H1 (cell line): ENCODE measurements at regions not wholly inside any gene's neighbourhood (a gene's known extent, or its start where the extent isn't known, plus 50 kb on each side); places are given as distances from the start of the nearest gene placed in this dataset.

Experiments used
- CTCF ChIA-PET: fragments of 300-600 bp; sonication (Branson Sonifier 250); formaldehyde crosslinking; loops from one replicate; lab custom pipeline; 2021; ENCODE audit not compliant: partially characterized antibody; lab: Charles Lee
- POLR2A ChIA-PET: fragments of 300-600 bp; sonication (Branson Sonifier 250); formaldehyde crosslinking; loops from one replicate; lab custom pipeline; 2021; ENCODE audit warnings: inconsistent platforms; ENCODE audit not compliant: partially characterized antibody; lab: Charles Lee
- DNase-seq, 2 experiments: peaks; one replicate each; pipeline versions ENCODE4 v3.0.0 to v3.0.0-alpha.2; 2010 to 2022; ENCODE audit warnings: low spot score in 2 of 2, low read depth in 1 of 2, mixed read lengths in 1 of 2
- FAIRE-seq: peaks from 2 replicates; lab custom pipeline; 2011; peaks lifted over from hg19 to GRCh38; lab: Jason Lieb, UNC
- H2AFZ ChIP-seq: 2 replicates; pipeline ENCODE4 v1.8.1; 2012; ENCODE audit warnings: low read length, inconsistent platforms
- H2AK5ac ChIP-seq: 2 replicates; pipeline ENCODE4 v1.6.1; 2013; ENCODE audit warnings: low read depth, low read length
- H2BK120ac ChIP-seq: replicated peaks from 2 replicates; pipeline ENCODE3; 2013; ENCODE audit warnings: low read depth, low read length, inconsistent platforms
- H2BK12ac ChIP-seq: 2 replicates; pipeline ENCODE4 v1.6.1; 2013; ENCODE audit warnings: low read depth, low read length
- H2BK15ac ChIP-seq: 2 replicates; pipeline ENCODE4 v1.6.1; 2013; ENCODE audit warnings: low read length
- H2BK20ac ChIP-seq: 2 replicates; pipeline ENCODE4 v1.6.1; 2013; ENCODE audit warnings: low read length
- H2BK5ac ChIP-seq: 2 replicates; pipeline ENCODE4 v1.6.1; 2013; ENCODE audit warnings: low read depth, low read length
- H3K14ac ChIP-seq: 2 replicates; pipeline ENCODE4 v1.6.1; 2013; ENCODE audit warnings: inconsistent platforms; ENCODE audit not compliant: insufficient read length
- H3K18ac ChIP-seq: 2 replicates; pipeline ENCODE4 v1.6.1; 2013; ENCODE audit warnings: low read length; ENCODE audit errors: extremely low read depth
- H3K23ac ChIP-seq: 2 replicates; pipeline ENCODE4 v1.6.1; 2013; ENCODE audit warnings: inconsistent platforms; ENCODE audit not compliant: insufficient read length
- H3K23me2 ChIP-seq: 2 replicates; pipeline ENCODE4 v1.6.1; 2013; ENCODE audit warnings: low read depth, low read length
- H3K27ac ChIP-seq: 2 replicates; pipeline ENCODE4 v1.6.1; 2011; ENCODE audit warnings: low read depth, low read length, inconsistent platforms
- H3K27me3 ChIP-seq, 4 experiments: replicated peaks in 1 of 4; 1 replicate in 1 of 4; 2 replicates in 3 of 4; pipeline versions ENCODE4 v1.6.1 to v1.8.1; 2011 to 2013; ENCODE audit warnings: low read length in 3 of 4, mild to moderate bottlenecking in 3 of 4, inconsistent platforms in 2 of 4, mixed read lengths in 2 of 4, moderate library complexity in 1 of 4; ENCODE audit not compliant: control insufficient read depth in 3 of 4, insufficient read depth in 3 of 4; ENCODE audit errors: extremely low read depth in 1 of 4
- H3K36me3 ChIP-seq, 4 experiments: 2 replicates each; pipeline versions ENCODE4 v1.6.1 to v1.8.1; 2011 to 2013; ENCODE audit warnings: mild to moderate bottlenecking in 4 of 4, low read length in 3 of 4, moderate library complexity in 2 of 4, control low read depth in 1 of 4, inconsistent platforms in 1 of 4; ENCODE audit not compliant: insufficient read depth in 4 of 4, control insufficient read depth in 2 of 4
- H3K4ac ChIP-seq: replicated peaks from 2 replicates; pipeline ENCODE3; 2013; ENCODE audit warnings: low read length, low read depth, mixed read lengths, inconsistent platforms; ENCODE audit not compliant: insufficient read length
- H3K4me1 ChIP-seq, 4 experiments: replicated peaks in 1 of 4; 1 replicate in 1 of 4; 2 replicates in 3 of 4; pipeline versions ENCODE4 v1.6.1 to v1.8.1; 2011 to 2013; ENCODE audit warnings: low read length in 3 of 4, inconsistent platforms in 2 of 4, mixed read lengths in 1 of 4; ENCODE audit not compliant: insufficient read depth in 4 of 4, control insufficient read depth in 3 of 4
- H3K4me2 ChIP-seq, 2 experiments: 2 replicates each; pipeline versions ENCODE4 v1.6.1 to v1.8.1; 2011 to 2013; ENCODE audit warnings: low read depth in 2 of 2, low read length in 2 of 2, control low read depth in 1 of 2, inconsistent platforms in 1 of 2, mild to moderate bottlenecking in 1 of 2; ENCODE audit not compliant: insufficient read depth in 1 of 2
- H3K4me3 ChIP-seq, 4 experiments: fragments of 200-600, 300-600 bp in 1 of 4; sonication (generic), shearing (Covaris generic), sonication (Bioruptor Twin) in 1 of 4; 2 replicates each; pipeline versions ENCODE4 v1.5.1 to v1.8.1; 2011 to 2016; ENCODE audit warnings: low read length in 4 of 4, low read depth in 3 of 4, control low read depth in 2 of 4, inconsistent platforms in 2 of 4, mild to moderate bottlenecking in 2 of 4, mixed read lengths in 1 of 4, moderate library complexity in 1 of 4; ENCODE audit not compliant: insufficient read depth in 2 of 4; ENCODE audit errors: extremely low read depth in 1 of 4
- H3K56ac ChIP-seq: replicated peaks from 2 replicates; pipeline ENCODE3; 2013; ENCODE audit warnings: low read depth, mild to moderate bottlenecking, mixed read lengths, low read length, inconsistent platforms; ENCODE audit not compliant: insufficient read length
- H3K79me1 ChIP-seq: 2 replicates; pipeline ENCODE4 v1.6.1; 2013; ENCODE audit warnings: low read depth, low read length, control low read depth
- H3K79me2 ChIP-seq, 2 experiments: 2 replicates each; pipeline versions ENCODE4 v1.6.1 to v1.8.1; 2012 to 2013; ENCODE audit warnings: low read length in 2 of 2, mild to moderate bottlenecking in 2 of 2, inconsistent platforms in 1 of 2; ENCODE audit not compliant: insufficient read depth in 2 of 2, control insufficient read depth in 1 of 2
- H3K9ac ChIP-seq, 4 experiments: replicated peaks in 1 of 4; 1 replicate in 1 of 4; 2 replicates in 3 of 4; pipeline versions ENCODE4 v1.6.1 to v1.8.1; 2011 to 2013; ENCODE audit warnings: low read depth in 3 of 4, low read length in 3 of 4, control low read depth in 2 of 4, mild to moderate bottlenecking in 2 of 4, moderate library complexity in 2 of 4, inconsistent platforms in 1 of 4; ENCODE audit errors: extremely low read depth in 1 of 4
- H3K9me3 ChIP-seq, 2 experiments: 2 replicates each; pipeline versions ENCODE4 v1.6.1 to v1.8.1; 2012 to 2013; ENCODE audit warnings: mild to moderate bottlenecking in 2 of 2, moderate library complexity in 2 of 2, control low read depth in 1 of 2, inconsistent platforms in 1 of 2, low read depth in 1 of 2, low read length in 1 of 2, mixed read lengths in 1 of 2; ENCODE audit not compliant: insufficient read depth in 2 of 2
- H4K20me1 ChIP-seq, 2 experiments: replicated peaks in 1 of 2; 2 replicates each; pipeline versions ENCODE3 to v1.8.1; 2011 to 2013; ENCODE audit warnings: inconsistent platforms in 2 of 2, low read length in 2 of 2, mild to moderate bottlenecking in 1 of 2; ENCODE audit not compliant: insufficient read depth in 2 of 2, control insufficient read depth in 1 of 2
- H4K5ac ChIP-seq: 2 replicates; pipeline ENCODE4 v1.6.1; 2013; ENCODE audit warnings: low read length, low read depth, mixed read lengths, inconsistent platforms; ENCODE audit not compliant: insufficient read length
- H4K8ac ChIP-seq: 2 replicates; pipeline ENCODE4 v1.8.0; 2013; ENCODE audit warnings: mild to moderate bottlenecking, moderate library complexity, low read length, inconsistent platforms; ENCODE audit not compliant: insufficient read depth; ENCODE audit errors: extremely low read depth
- H4K91ac ChIP-seq: replicated peaks from 2 replicates; pipeline ENCODE3; 2013; ENCODE audit warnings: low read length, mixed read lengths, inconsistent platforms; ENCODE audit not compliant: insufficient read length
- EZH2 ChIP-seq: fragments of 200-600 bp; sonication (generic); IDR thresholded peaks from 2 replicates; pipeline ENCODE4 v1.7.1; 2012; ENCODE audit warnings: low read depth, mild to moderate bottlenecking, moderate library complexity, low read length, inconsistent platforms; ENCODE audit not compliant: severe bottlenecking
- GTF2F1 ChIP-seq: IDR thresholded peaks from 2 replicates; pipeline ENCODE4 v1.6.1; 2012; ENCODE audit warnings: low read depth, low read length, improper control_type of control experiment, borderline replicate concordance
- HDAC2 ChIP-seq, 2 experiments: fragments of 300-600 bp in 1 of 2; sonication (generic) in 1 of 2; IDR thresholded peaks; 2 replicates each; pipeline ENCODE4 v1.6.1; 2011 to 2012; ENCODE audit warnings: low read depth in 2 of 2, low read length in 2 of 2, mild to moderate bottlenecking in 2 of 2, moderate library complexity in 2 of 2, borderline replicate concordance in 1 of 2, inconsistent platforms in 1 of 2
- JUND ChIP-seq: IDR thresholded peaks from 2 replicates; pipeline ENCODE4 v1.6.1; 2011; ENCODE audit warnings: mild to moderate bottlenecking, improper control_type of control experiment, low read length
- NANOG ChIP-seq: IDR thresholded peaks from 2 replicates; pipeline ENCODE4 v1.6.1; 2011; ENCODE audit warnings: low read length, low read depth, mild to moderate bottlenecking, inconsistent platforms; ENCODE audit not compliant: insufficient read depth, poor library complexity, severe bottlenecking
- NRF1 ChIP-seq: IDR thresholded peaks from 2 replicates; pipeline ENCODE4 v1.6.1; 2011; ENCODE audit warnings: mild to moderate bottlenecking, low read depth, low read length, improper control_type of control experiment
- RNF2 ChIP-seq: fragments of 200-900, 300-1000 bp; sonication (generic); IDR thresholded peaks from 2 replicates; pipeline ENCODE4 v1.7.1; 2016; ENCODE audit warnings: borderline replicate concordance, low read depth, mild to moderate bottlenecking, antibody characterized with exemption, low read length; ENCODE audit not compliant: poor library complexity, severe bottlenecking; ENCODE audit errors: missing control alignments
- SAP30 ChIP-seq: fragments of 300-600 bp; sonication (generic); IDR thresholded peaks from 2 replicates; pipeline ENCODE4 v1.7.1; 2012; ENCODE audit warnings: low read length, moderate library complexity, mild to moderate bottlenecking, inconsistent platforms; ENCODE audit not compliant: insufficient read depth, insufficient replicate concordance
- SIN3A ChIP-seq, 2 experiments: IDR thresholded peaks in 1 of 2; conservative IDR thresholded peaks in 1 of 2; 2 replicates each; pipeline ENCODE4 v1.6.1; 2011 to 2012; ENCODE audit warnings: low read length in 2 of 2, improper control_type of control experiment in 1 of 2, low read depth in 1 of 2, mild to moderate bottlenecking in 1 of 2
- SP1 ChIP-seq: IDR thresholded peaks from 2 replicates; pipeline ENCODE4 v1.6.1; 2011; ENCODE audit warnings: low read depth, low read length
- SP2 ChIP-seq: IDR thresholded peaks from 2 replicates; pipeline ENCODE4 v1.6.1; 2012; ENCODE audit warnings: mild to moderate bottlenecking, low read length, inconsistent platforms
- TAF7 ChIP-seq: optimal IDR thresholded peaks from 2 replicates; pipeline ENCODE3; 2011; ENCODE audit warnings: low read depth, mild to moderate bottlenecking, inconsistent platforms, low read length, moderate library complexity, borderline replicate concordance
- TBP ChIP-seq: IDR thresholded peaks from 2 replicates; pipeline ENCODE4 v1.6.1; 2011; ENCODE audit warnings: low read depth, low read length, improper control_type of control experiment
- YY1 ChIP-seq: IDR thresholded peaks from 2 replicates; pipeline ENCODE4 v1.6.1; 2011; ENCODE audit warnings: low read depth, mild to moderate bottlenecking, low read length
- WGBS, 2 experiments: shearing (Covaris generic) in 1 of 2; methylation state at CpG; one replicate each; pipeline versions ENCODE4 v1.1.6 to v1.1.7; 2013 to 2015; ENCODE audit warnings: low lambda C conversion rate in 2 of 2, mixed read lengths in 2 of 2, inconsistent platforms in 1 of 2, low coverage in 1 of 2, missing lambda C conversion rate in 1 of 2; ENCODE audit not compliant: insufficient replicate concordance in 2 of 2, insufficient coverage in 1 of 2, insufficient read length in 1 of 2; ENCODE audit errors: extremely low coverage in 1 of 2, missing lambda C conversion rate in 1 of 2; 5-methylcytosine and 5-hydroxymethylcytosine counted together

DNA sequence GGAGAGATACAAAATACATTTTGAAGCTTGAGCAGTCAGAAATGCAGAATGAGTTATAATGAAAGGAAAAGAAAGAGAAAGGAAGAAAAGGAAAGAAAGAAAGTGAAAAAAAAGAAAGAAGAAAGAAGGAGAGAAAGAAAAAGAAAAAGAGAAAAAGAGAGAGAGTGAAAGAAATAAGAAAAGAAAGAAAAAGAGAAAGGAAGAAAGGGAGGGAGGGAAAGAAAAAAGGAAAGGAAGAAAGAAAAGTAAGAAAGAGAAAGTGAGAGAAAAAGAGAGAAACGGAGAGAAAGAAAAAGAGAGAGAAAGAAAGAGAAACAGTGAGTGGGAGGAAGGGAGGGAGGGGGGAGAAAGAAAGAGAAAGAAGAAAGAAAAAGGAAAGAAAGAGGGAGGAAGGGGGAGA is 549.9 kb downstream of the GALC start:
- WGBS, 2 experiments = 45 to 100% methylated on average over 1 of the region's 1 CpG
- no peak overlapping the region for H2BK15ac ChIP-seq
- no peak overlapping the region for H3K4me2 ChIP-seq
- no peak overlapping the region for H4K5ac ChIP-seq
- H3K36me3 ChIP-seq = no peaks in the 10 kb centered on the region
- H2BK20ac ChIP-seq = no peak overlapping the region
- no peak overlapping the region for H3K18ac ChIP-seq
- no peak overlapping the region for H3K14ac ChIP-seq
- no peak overlapping the region for H3K4ac ChIP-seq
- POLR2A ChIA-PET = no interaction called here
- no peak overlapping the region for H2BK120ac ChIP-seq
- no peak overlapping the region for H3K23ac ChIP-seq
- H2AK5ac ChIP-seq = no peak overlapping the region
- no peak overlapping the region for H4K91ac ChIP-seq
- H3K56ac ChIP-seq = no peak overlapping the region
- no peak overlapping the region for H2BK12ac ChIP-seq
- no peak overlapping the region for H3K27ac ChIP-seq
- no peak overlapping the region for H2AFZ ChIP-seq
- H3K79me1 ChIP-seq = no peaks in the 10 kb centered on the region
- no peaks in the 10 kb centered on the region for H3K9me3 ChIP-seq
- DNase-seq (no peak), FAIRE-seq (no peak)
- H4K8ac ChIP-seq = no peak overlapping the region
- H2BK5ac ChIP-seq = no peak overlapping the region
- H3K4me1 ChIP-seq = no peaks in the 10 kb centered on the region
- no peaks in the 10 kb centered on the region for H3K27me3 ChIP-seq
- no peaks in the 10 kb centered on the region for H3K23me2 ChIP-seq
- CTCF ChIA-PET = interaction anchor here (0.7 kb wide), 1 partner anchor 1074 kb away, joined by 3 read pairs; no protein-coding TSS in a partner anchor
- no peak overlapping the region for H3K4me3 ChIP-seq
- H3K9ac ChIP-seq = no peak overlapping the region
- H4K20me1 ChIP-seq = no peaks in the 10 kb centered on the region
- H3K79me2 ChIP-seq = no peaks in the 10 kb centered on the region
- no peak for TF ChIP-seq SAP30
- TF ChIP-seq YY1 = no peak
- TF ChIP-seq NRF1 = no peak
- TF ChIP-seq NANOG = no peak
- no peak for TF ChIP-seq TBP
- no peak for TF ChIP-seq RNF2
- no peak for TF ChIP-seq SIN3A (conservative IDR thresholded peaks at IDR 0.05 in 1 of 2, IDR thresholded peaks at IDR 0.05 in 1 of 2; ENCODE audit: low read depth in 1 of 2, low read length in 2 of 2)
- TF ChIP-seq SP2 = no peak
- no peak for TF ChIP-seq TAF7
- TF ChIP-seq EZH2 = no peak
- no peak for TF ChIP-seq HDAC2 (IDR thresholded peaks at IDR 0.05; ENCODE audit: borderline replicate concordance in 1 of 2, low read depth in 2 of 2, low read length in 2 of 2)
- TF ChIP-seq JUND = no peak
- no peak for TF ChIP-seq SP1
- no peak for TF ChIP-seq GTF2F1
